ENCODE measurements at regions not wholly inside any gene's neighbourhood (a gene's known extent, or its start where the extent isn't known, plus 50 kb on each side); places are given as distances from the start of the nearest gene placed in this dataset.
"Not testable (repeated sequence)": the region's sequence is repeated elsewhere in the genome, so short reads cannot be mapped to it uniquely, and the experiment has no call there.

DNA sequence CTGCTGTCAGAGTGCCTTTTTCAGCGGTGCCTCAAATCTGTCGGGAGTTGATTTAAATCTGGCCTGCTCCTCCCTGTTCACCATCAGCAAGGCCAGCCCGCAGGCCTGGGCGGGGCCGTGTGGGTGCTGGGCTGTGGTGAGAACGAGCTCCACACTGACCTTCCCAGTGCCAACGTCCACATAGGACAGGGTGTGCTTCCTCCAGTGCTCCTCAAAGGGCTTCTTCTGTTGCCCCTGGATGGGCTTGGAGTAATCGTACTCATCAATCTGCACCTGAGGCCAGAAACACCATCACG lies 50.2 kb upstream of the LPCAT1 start:
- H3K4me3 ChIP-seq (ENCODE audit: low read length); DNase-seq (ENCODE audit: low read depth): not testable (repeated sequence)

DNA sequence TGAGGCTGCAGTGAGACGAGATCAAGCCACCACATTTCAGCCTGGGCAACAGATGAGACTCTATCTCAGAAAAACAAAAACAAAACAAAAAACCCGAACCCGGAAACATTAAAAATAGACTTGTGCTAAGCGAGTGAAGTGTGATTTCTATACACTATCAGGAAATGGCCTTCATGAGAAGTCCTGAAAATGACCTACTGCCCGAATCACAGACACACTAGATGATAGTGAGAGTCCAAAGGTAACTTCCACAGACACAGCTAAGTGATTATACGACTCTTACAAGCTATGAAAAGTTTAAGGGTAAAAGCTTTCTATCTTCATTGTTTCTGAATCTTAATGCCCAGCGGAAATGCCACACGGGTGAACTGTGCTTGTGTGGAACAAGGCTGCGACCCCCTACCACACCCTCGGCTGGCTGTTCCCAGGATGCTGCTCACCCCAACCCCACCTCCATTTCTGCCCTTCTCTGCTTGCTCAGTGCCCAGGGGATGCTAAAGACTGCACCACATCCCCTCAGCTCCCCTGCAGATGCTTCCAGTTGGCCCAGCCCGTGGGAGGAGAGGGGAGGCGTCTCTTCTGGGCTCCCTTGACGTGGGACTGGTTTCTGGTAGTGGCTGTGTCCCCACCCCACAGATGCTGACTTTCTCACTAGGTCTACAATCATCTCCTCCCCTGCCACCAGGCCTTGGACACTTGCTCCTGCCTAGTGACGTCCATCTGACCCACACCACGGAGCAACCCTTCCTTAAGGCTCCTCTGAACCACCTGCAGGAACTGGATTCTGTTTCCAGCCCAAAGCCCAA lies 49.7 kb upstream of the LPCAT1 start:
- DNase-seq (ENCODE audit: low read depth): not testable (repeated sequence)

More for the DNA sequence above, 49.7 kb upstream of the LPCAT1 start:
- not testable (repeated sequence) for H3K4me3 ChIP-seq (ENCODE audit: low read length)
